ENCODE measurements at regions not wholly inside any gene's neighbourhood (a gene's known extent, or its start where the extent isn't known, plus 50 kb on each side); places are given as distances from the start of the nearest gene placed in this dataset.

- no peak for TF ChIP-seq PAX5 (IDR thresholded peaks at IDR 0.05; ENCODE audit: borderline replicate concordance, low read depth, low read length)
Measured at GRCh38 chr18:56505293-56505692, 133.1 kb downstream of the TXNL1 start (continued).

GRCh38 chr18:56501896-56502295 lies 136.5 kb downstream of the TXNL1 start:
- no peaks in the 10 kb centered on the region for H4K20me1 ChIP-seq (ENCODE audit: control insufficient read depth, insufficient read depth)
- TF ChIP-seq IRF3 (IDR thresholded peaks at IDR 0.05), result no peak
- no peak for TF ChIP-seq PAX8 (IDR thresholded peaks at IDR 0.05)
- no peak for TF ChIP-seq SRF (IDR thresholded peaks at IDR 0.05; ENCODE audit: low read depth in 2 of 2, low read length in 2 of 2)
- TF ChIP-seq PAX5 (IDR thresholded peaks at IDR 0.05; ENCODE audit: borderline replicate concordance, low read depth, low read length), result no peak
- no peak for TF ChIP-seq MEF2B (IDR thresholded peaks at IDR 0.05; ENCODE audit: partially characterized antibody, poor library complexity, severe bottlenecking)
- no peak for TF ChIP-seq RELA (IDR thresholded peaks at IDR 0.05; ENCODE audit: borderline replicate concordance, partially characterized antibody)
- TF ChIP-seq SMC3 (IDR thresholded peaks at IDR 0.05; ENCODE audit: borderline replicate concordance, low read length), result no peak
- TF ChIP-seq RCOR1 (conservative IDR thresholded peaks at IDR 0.05; ENCODE audit: low read depth, low read length), result no peak
- no peak for TF ChIP-seq BHLHE40 (IDR thresholded peaks at IDR 0.05; ENCODE audit: borderline replicate concordance in 1 of 2, low read depth in 2 of 2, low read length in 1 of 2)
- no peak for TF ChIP-seq PBX3 (IDR thresholded peaks at IDR 0.05; ENCODE audit: insufficient replicate concordance, low read depth, low read length)
- TF ChIP-seq ZBED1 (IDR thresholded peaks at IDR 0.05; ENCODE audit: borderline replicate concordance), result no peak
- no peak for TF ChIP-seq CEBPZ (IDR thresholded peaks at IDR 0.05; ENCODE audit: low read depth, low read length)
- no peak for TF ChIP-seq POLR2AphosphoS2 (IDR thresholded peaks at IDR 0.05; ENCODE audit: low read depth, low read length)
- TF ChIP-seq REST (IDR thresholded peaks at IDR 0.05; ENCODE audit: low read depth, low read length), result no peak
- no peak overlapping the region for H3K4me3 ChIP-seq
- ChIA-PET RAD21 (ENCODE audit: unreplicated experiment) (no interaction called here), POLR2A (interaction anchor here (0.6 kb wide), 1 partner anchor 70 kb away, joined by 3 read pairs; no protein-coding TSS in a partner anchor), CTCF (no interaction called here), SMC1A (ENCODE audit: uncharacterized antibody, unreplicated experiment) (interaction anchor here (1.1 to 1.7 kb wide), 3 partner anchors 9 to 56 kb away, joined by 3 to 6 read pairs (median 5); no protein-coding TSS in a partner anchor)
- no peaks in the 10 kb centered on the region for H3K4me1 ChIP-seq (ENCODE audit: control insufficient read depth, insufficient read depth, low read length)
- intact Hi-C loops (cut with micrococcal nuclease; ENCODE audit: unreplicated experiment), result no loop called here
- 17% methylated on average over 3 of the region's 3 CpGs for WGBS (ENCODE audit: insufficient coverage, insufficient replicate concordance, low lambda C conversion rate, missing lambda C conversion rate)
- no peaks in the 10 kb centered on the region for H3K79me2 ChIP-seq (ENCODE audit: control insufficient read depth, insufficient read depth, low read length)
- no peaks in the 10 kb centered on the region for H3K36me3 ChIP-seq (ENCODE audit: control insufficient read depth in 2 of 2, insufficient read depth in 2 of 2, low read length in 1 of 2)
- no peaks in the 10 kb centered on the region for H3K27me3 ChIP-seq (replicated peaks in 1 of 2; ENCODE audit: control insufficient read depth in 2 of 2, insufficient read depth in 2 of 2, low read length in 1 of 2)
- in situ Hi-C loops (cut with MboI), result no loop called here
- H3K9ac ChIP-seq (ENCODE audit: control insufficient read depth, insufficient read depth, low read length), result no peak overlapping the region
- no peak for ATAC-seq
- H3K9me3 ChIP-seq (replicated peaks; ENCODE audit: control insufficient read depth, insufficient read depth, low read length), result no peaks in the 10 kb centered on the region
- no peak overlapping the region for H3K4me2 ChIP-seq (ENCODE audit: control insufficient read depth, insufficient read depth)
- no peak for FAIRE-seq
- no peak for DNase-seq (ENCODE audit: low read depth, low spot score)
- no peak overlapping the region for H2AFZ ChIP-seq (ENCODE audit: control insufficient read depth, low read depth, low read length)
- no TSS peak for BruUV-seq (replicated peaks)
- no peak overlapping the region for H3K27ac ChIP-seq (ENCODE audit: control insufficient read depth, insufficient read depth)
